ENCODE measurements at regions not wholly inside any gene's neighbourhood (a gene's known extent, or its start where the extent isn't known, plus 50 kb on each side); places are given as distances from the start of the nearest gene placed in this dataset.

DNA sequence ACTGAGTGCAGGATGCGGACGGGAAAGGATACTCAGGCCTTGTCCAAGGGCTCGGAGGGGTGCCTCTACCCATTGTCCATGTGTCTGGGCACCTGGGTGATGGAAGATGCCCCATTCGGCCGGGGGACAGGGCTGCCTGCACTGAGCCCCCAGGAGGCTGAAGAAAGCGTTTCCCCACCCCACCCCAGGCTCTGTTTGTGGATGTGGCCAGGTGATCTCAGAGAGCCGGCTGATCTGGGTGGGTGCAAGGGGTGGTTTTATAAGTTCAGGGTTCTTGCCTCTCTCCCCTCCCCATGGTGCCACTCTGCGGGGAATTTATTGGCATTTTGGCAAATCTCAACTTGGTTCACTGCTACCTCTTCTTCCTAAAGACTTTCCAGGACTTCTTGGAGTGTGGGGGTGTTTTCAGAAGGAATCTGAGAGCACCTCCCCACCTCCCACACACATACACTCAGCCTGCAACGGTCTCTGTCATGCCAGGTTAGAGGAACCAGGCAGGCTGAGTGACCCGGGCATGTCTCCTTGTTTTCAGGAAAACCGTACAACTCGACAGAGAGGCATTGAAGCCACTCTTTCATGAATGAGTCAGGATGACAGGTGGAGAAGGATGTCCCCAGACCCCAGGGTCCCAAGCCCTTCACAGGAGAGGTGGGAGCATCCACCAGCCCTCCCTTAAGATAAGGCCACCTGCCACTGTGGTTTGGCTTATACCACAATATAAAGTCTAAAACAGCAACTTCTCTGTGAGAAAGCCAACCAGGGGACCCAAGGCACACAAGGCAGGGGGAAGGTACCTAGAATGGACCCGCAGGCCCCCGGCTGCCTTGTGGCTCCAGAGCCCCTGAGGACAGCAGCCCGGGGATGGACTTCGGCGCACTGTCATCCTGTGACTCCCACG is 174.9 kb downstream of the ETS2 start:
- DNase-seq = no peak
- H3K4me3 ChIP-seq (ENCODE audit: insufficient read depth, low read depth, low read length) = no peak overlapping the region
- H3K36me3 ChIP-seq (replicated peaks; ENCODE audit: control insufficient read depth, insufficient read depth, low read length) = no peaks in the 10 kb centered on the region
- no peaks in the 10 kb centered on the region for H3K27me3 ChIP-seq (ENCODE audit: control insufficient read depth, insufficient read depth, low read length)

DNA sequence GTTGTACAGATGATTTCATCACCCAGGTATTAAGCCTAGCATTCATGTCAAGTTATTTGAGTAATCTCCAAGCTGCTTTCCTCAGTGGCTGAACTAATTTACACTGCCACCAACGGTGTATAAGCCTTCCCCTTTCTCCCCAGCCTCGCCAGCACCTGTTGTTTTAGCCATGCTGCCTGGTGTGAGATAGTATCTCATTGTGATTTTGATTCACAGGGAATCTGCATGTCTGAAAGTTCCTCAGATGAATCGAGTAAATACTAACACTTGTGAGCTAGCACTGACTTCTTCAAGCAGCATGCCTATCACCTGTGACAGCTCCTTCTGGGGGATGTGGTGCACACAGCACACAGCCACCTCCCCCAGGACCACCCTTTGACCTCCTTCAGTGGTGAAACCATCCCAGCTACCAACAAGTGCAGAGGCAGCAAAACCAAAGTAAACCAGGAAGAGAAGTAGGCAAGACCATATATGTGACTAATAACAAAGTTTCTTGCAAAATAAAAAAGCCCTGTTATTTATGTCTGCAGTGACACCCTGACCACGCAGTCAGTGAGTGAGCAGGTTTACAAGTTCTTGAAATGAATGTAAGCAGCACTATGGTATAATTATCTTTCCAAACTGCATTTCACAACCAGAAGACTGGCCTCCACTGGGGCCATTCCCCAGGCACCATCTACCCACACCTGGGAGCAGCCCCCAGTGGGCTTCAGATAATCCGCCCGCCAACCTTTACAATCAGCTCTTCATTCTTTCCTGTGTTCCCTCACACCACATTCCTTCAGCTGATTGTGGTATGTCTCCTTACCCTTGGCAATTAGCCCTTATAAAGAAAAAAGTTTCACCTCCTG is 173.8 kb downstream of the ETS2 start:
- Histone ChIP-seq H3K36me3 (replicated peaks; ENCODE audit: control insufficient read depth, insufficient read depth, low read length) (no peaks in the 10 kb centered on the region), H3K4me3 (ENCODE audit: insufficient read depth, low read depth, low read length) (no peak overlapping the region), H3K27me3 (ENCODE audit: control insufficient read depth, insufficient read depth, low read length) (no peaks in the 10 kb centered on the region)
- DNase-seq = peak; percentile 70

GRCh38 chr21:38976900-38977299 is 171.2 kb downstream of the ETS2 start:
- no peak overlapping the region for H3K4me3 ChIP-seq (ENCODE audit: insufficient read depth, low read depth, low read length)
- H3K27me3 ChIP-seq (ENCODE audit: control insufficient read depth, insufficient read depth, low read length) = no peaks in the 10 kb centered on the region
- H3K36me3 ChIP-seq (replicated peaks; ENCODE audit: control insufficient read depth, insufficient read depth, low read length) = no peaks in the 10 kb centered on the region
- no peak for DNase-seq

- no peaks in the 10 kb centered on the region for H3K27me3 ChIP-seq (ENCODE audit: control insufficient read depth, insufficient read depth, low read length)
- H3K4me3 ChIP-seq (ENCODE audit: insufficient read depth, low read depth, low read length) = no peak overlapping the region
- no peaks in the 10 kb centered on the region for H3K36me3 ChIP-seq (replicated peaks; ENCODE audit: control insufficient read depth, insufficient read depth, low read length)
- DNase-seq = no peak
Observed at GRCh38 chr21:38973552-38973951, 167.8 kb downstream of the ETS2 start.

GRCh38 chr21:38972078-38972477 is 166.3 kb downstream of the ETS2 start:
- no peaks in the 10 kb centered on the region for H3K27me3 ChIP-seq (ENCODE audit: control insufficient read depth, insufficient read depth, low read length)
- no peak overlapping the region for H3K4me3 ChIP-seq (ENCODE audit: insufficient read depth, low read depth, low read length)
- no peak for DNase-seq
- H3K36me3 ChIP-seq (replicated peaks; ENCODE audit: control insufficient read depth, insufficient read depth, low read length) = no peaks in the 10 kb centered on the region

DNA sequence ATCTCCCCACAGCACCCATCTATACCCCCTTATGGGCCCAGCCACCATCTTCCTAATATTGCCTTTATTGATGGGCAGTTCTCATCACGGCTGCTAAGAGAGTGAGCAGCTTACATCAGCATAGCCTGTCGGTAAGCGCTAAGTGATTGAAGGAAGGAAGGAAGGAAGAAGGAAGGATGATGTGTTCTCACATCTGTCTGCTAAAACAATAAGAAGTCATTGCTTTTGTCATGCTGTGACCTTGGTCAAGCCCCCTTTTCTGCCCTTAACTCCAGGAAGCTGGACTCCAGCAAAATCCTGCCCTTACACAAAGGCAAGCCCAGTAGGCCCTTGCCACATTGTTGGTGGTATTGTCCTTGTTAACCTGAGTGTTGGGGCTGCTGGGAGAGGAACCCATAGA is 165.0 kb downstream of the ETS2 start:
- H3K4me3 ChIP-seq (ENCODE audit: insufficient read depth, low read depth, low read length) = no peak overlapping the region
- DNase-seq = no peak
- H3K27me3 ChIP-seq (ENCODE audit: control insufficient read depth, insufficient read depth, low read length) = no peaks in the 10 kb centered on the region
- H3K36me3 ChIP-seq (replicated peaks; ENCODE audit: control insufficient read depth, insufficient read depth, low read length) = no peaks in the 10 kb centered on the region

GRCh38 chr21:38968887-38969543 is 163.3 kb downstream of the ETS2 start:
- Histone ChIP-seq H3K4me3 (ENCODE audit: insufficient read depth, low read depth, low read length) (no peak overlapping the region), H3K27me3 (ENCODE audit: control insufficient read depth, insufficient read depth, low read length) (no peaks in the 10 kb centered on the region), H3K36me3 (replicated peaks; ENCODE audit: control insufficient read depth, insufficient read depth, low read length) (no peaks in the 10 kb centered on the region)
- DNase-seq = no peak

DNA sequence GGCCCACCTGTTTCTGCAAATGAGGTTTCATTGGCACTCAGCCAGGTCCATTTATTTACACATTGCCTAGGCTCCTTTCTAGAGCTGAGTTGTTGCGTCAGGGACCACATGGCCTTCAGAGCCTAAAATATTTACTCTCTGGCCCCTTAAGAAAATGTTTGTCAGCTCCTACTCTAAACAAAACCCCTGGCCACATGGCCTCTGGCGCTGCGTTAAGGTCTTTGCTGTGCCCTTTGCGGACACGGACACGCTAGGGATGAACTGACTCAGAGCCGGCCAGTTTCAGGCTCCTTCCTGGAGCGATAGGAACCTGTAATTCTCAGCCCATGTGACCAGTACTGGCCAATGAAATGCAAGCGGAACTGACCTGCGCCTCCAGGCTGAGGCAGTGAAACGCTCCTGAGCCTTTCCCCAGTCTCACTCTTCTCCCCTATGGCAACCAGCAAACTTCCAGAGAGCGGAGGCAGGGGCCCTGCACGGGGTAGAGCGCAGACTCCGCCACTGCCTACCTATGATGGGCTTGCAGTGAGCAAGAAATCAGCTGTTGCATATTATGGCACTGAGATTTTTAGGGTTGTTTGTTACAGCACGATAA is 160.3 kb downstream of the ETS2 start:
- Histone ChIP-seq H3K27me3 (ENCODE audit: control insufficient read depth, insufficient read depth, low read length) (no peaks in the 10 kb centered on the region), H3K36me3 (replicated peaks; ENCODE audit: control insufficient read depth, insufficient read depth, low read length) (no peaks in the 10 kb centered on the region), H3K4me3 (ENCODE audit: insufficient read depth, low read depth, low read length) (no peak overlapping the region)
- DNase-seq = peak; percentile 83

GRCh38 chr21:38965241-38965640 is 159.5 kb downstream of the ETS2 start:
- Histone ChIP-seq H3K36me3 (replicated peaks; ENCODE audit: control insufficient read depth, insufficient read depth, low read length) (no peaks in the 10 kb centered on the region), H3K4me3 (ENCODE audit: insufficient read depth, low read depth, low read length) (no peak overlapping the region), H3K27me3 (ENCODE audit: control insufficient read depth, insufficient read depth, low read length) (no peaks in the 10 kb centered on the region)
- no peak for DNase-seq

GRCh38 chr21:38963006-38963405 is 157.3 kb downstream of the ETS2 start:
- H3K4me3 ChIP-seq (ENCODE audit: insufficient read depth, low read depth, low read length) = no peak overlapping the region
- no peaks in the 10 kb centered on the region for H3K27me3 ChIP-seq (ENCODE audit: control insufficient read depth, insufficient read depth, low read length)
- no peaks in the 10 kb centered on the region for H3K36me3 ChIP-seq (replicated peaks; ENCODE audit: control insufficient read depth, insufficient read depth, low read length)
- no peak for DNase-seq

GRCh38 chr21:38960251-38960650 is 154.5 kb downstream of the ETS2 start:
- DNase-seq = no peak
- Histone ChIP-seq H3K27me3 (ENCODE audit: control insufficient read depth, insufficient read depth, low read length) (no peaks in the 10 kb centered on the region), H3K36me3 (replicated peaks; ENCODE audit: control insufficient read depth, insufficient read depth, low read length) (no peaks in the 10 kb centered on the region), H3K4me3 (ENCODE audit: insufficient read depth, low read depth, low read length) (no peak overlapping the region)

- no peaks in the 10 kb centered on the region for H3K27me3 ChIP-seq (ENCODE audit: control insufficient read depth, insufficient read depth, low read length)
- no peak for DNase-seq
- no peak overlapping the region for H3K4me3 ChIP-seq (ENCODE audit: insufficient read depth, low read depth, low read length)
Observed at GRCh38 chr21:38959692-38960061, 153.9 kb downstream of the ETS2 start.

GRCh38 chr21:38958940-38959691 is 153.4 kb downstream of the ETS2 start:
- Histone ChIP-seq H3K27me3 (ENCODE audit: control insufficient read depth, insufficient read depth, low read length) (no peaks in the 10 kb centered on the region), H3K36me3 (replicated peaks; ENCODE audit: control insufficient read depth, insufficient read depth, low read length) (no peaks in the 10 kb centered on the region), H3K4me3 (ENCODE audit: insufficient read depth, low read depth, low read length) (no peak overlapping the region)
- no peak for DNase-seq

More at GRCh38 chr21:38959692-38960061, 153.9 kb downstream of the ETS2 start:
- no peaks in the 10 kb centered on the region for H3K36me3 ChIP-seq (replicated peaks; ENCODE audit: control insufficient read depth, insufficient read depth, low read length)

DNA sequence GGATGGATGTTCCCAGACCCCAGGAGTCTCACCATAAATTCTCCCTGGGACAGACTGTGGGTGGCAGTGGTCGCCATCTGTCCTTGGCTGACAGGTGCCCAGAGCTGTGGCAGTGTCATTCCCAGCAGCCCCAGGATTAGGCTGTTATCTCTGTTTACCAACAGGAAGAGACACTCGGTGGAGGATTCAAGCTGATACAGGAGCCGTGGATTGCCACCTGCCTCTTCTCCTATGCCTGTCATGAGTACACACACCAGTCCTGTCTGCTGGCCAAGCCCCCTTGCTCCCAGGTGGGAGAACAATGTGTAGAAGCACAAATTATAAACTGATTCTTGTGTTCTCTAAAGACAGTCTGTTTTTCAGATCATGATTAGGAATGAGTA is 152.6 kb downstream of the ETS2 start:
- no peak overlapping the region for H3K4me3 ChIP-seq (ENCODE audit: insufficient read depth, low read depth, low read length)
- H3K27me3 ChIP-seq (ENCODE audit: control insufficient read depth, insufficient read depth, low read length) = no peaks in the 10 kb centered on the region
- no peaks in the 10 kb centered on the region for H3K36me3 ChIP-seq (replicated peaks; ENCODE audit: control insufficient read depth, insufficient read depth, low read length)
- DNase-seq = no peak

All from H7 (cell line).